Panc1 (cell line): ENCODE measurements at regions not wholly inside any gene's neighbourhood (a gene's known extent, or its start where the extent isn't known, plus 50 kb on each side); places are given as distances from the start of the nearest gene placed in this dataset.

Source experiments
- SIN3A ChIP-seq: IDR thresholded peaks from 2 replicates; pipeline ENCODE4 v1.6.1; 2012; ENCODE audit warnings: low read depth, mild to moderate bottlenecking, low read length, moderate library complexity, borderline replicate concordance; ENCODE audit not compliant: insufficient read depth
- TF ChIP-seq, protein P1 (sequence below): fragments of 450-650 bp; IDR thresholded peaks from 2 replicates; pipeline ENCODE4 v1.5.1; 2017; ENCODE audit warnings: mild to moderate bottlenecking
- TF ChIP-seq, protein P2 (sequence below), 2 experiments: IDR thresholded peaks; 2 replicates each; pipeline ENCODE4 v1.6.1; 2011 to 2012; ENCODE audit warnings: low read depth in 2 of 2, control low read depth in 1 of 2, low read length in 1 of 2, mild to moderate bottlenecking in 1 of 2, moderate library complexity in 1 of 2; ENCODE audit not compliant: insufficient read depth in 1 of 2

DNA sequence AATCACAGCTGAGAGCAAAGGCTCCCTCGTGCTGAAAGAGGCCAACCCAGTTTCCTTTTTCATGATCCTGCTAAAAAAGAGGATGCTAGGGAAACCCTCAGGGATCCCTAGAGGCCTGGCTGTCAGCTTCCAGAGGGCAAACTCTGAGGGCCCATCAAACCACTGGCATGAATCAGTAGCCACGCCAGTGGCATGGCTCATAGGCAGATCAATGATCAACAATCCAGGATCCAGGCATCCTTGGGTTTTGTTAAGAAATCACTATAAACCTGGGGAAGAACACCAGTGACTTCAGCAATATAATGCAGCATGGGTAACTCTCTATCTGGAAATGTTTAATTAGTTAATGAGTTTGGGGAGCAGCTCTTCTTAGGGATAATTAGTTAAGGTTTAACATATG, 286.5 kb downstream of the C1D start:
- TF ChIP-seq, protein P1, sequence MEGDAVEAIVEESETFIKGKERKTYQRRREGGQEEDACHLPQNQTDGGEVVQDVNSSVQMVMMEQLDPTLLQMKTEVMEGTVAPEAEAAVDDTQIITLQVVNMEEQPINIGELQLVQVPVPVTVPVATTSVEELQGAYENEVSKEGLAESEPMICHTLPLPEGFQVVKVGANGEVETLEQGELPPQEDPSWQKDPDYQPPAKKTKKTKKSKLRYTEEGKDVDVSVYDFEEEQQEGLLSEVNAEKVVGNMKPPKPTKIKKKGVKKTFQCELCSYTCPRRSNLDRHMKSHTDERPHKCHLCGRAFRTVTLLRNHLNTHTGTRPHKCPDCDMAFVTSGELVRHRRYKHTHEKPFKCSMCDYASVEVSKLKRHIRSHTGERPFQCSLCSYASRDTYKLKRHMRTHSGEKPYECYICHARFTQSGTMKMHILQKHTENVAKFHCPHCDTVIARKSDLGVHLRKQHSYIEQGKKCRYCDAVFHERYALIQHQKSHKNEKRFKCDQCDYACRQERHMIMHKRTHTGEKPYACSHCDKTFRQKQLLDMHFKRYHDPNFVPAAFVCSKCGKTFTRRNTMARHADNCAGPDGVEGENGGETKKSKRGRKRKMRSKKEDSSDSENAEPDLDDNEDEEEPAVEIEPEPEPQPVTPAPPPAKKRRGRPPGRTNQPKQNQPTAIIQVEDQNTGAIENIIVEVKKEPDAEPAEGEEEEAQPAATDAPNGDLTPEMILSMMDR: no peak
- no peak for TF ChIP-seq SIN3A
- TF ChIP-seq, protein P2, sequence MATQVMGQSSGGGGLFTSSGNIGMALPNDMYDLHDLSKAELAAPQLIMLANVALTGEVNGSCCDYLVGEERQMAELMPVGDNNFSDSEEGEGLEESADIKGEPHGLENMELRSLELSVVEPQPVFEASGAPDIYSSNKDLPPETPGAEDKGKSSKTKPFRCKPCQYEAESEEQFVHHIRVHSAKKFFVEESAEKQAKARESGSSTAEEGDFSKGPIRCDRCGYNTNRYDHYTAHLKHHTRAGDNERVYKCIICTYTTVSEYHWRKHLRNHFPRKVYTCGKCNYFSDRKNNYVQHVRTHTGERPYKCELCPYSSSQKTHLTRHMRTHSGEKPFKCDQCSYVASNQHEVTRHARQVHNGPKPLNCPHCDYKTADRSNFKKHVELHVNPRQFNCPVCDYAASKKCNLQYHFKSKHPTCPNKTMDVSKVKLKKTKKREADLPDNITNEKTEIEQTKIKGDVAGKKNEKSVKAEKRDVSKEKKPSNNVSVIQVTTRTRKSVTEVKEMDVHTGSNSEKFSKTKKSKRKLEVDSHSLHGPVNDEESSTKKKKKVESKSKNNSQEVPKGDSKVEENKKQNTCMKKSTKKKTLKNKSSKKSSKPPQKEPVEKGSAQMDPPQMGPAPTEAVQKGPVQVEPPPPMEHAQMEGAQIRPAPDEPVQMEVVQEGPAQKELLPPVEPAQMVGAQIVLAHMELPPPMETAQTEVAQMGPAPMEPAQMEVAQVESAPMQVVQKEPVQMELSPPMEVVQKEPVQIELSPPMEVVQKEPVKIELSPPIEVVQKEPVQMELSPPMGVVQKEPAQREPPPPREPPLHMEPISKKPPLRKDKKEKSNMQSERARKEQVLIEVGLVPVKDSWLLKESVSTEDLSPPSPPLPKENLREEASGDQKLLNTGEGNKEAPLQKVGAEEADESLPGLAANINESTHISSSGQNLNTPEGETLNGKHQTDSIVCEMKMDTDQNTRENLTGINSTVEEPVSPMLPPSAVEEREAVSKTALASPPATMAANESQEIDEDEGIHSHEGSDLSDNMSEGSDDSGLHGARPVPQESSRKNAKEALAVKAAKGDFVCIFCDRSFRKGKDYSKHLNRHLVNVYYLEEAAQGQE (IDR thresholded peaks at IDR 0.05; ENCODE audit: insufficient read depth in 1 of 2, low read depth in 2 of 2, low read length in 1 of 2): no peak
